Hepatocyte (in vitro differentiated cells): ENCODE measurements at regions not wholly inside any gene's neighbourhood (a gene's known extent, or its start where the extent isn't known, plus 50 kb on each side); places are given as distances from the start of the nearest gene placed in this dataset.

ENCODE experiments used
- CTCF ChIP-seq: fragments of 200-600 bp; sonication (generic); IDR thresholded peaks from 2 replicates; pipeline ENCODE4 v1.5.1; 2016; ENCODE audit warnings: antibody characterized with exemption, mild to moderate bottlenecking; ENCODE audit not compliant: poor library complexity
- EZH2 ChIP-seq: fragments of 200-600 bp; sonication (generic); IDR thresholded peaks from 2 replicates; pipeline ENCODE4 v1.6.1; 2016; ENCODE audit warnings: antibody characterized with exemption, mild to moderate bottlenecking, borderline replicate concordance
- EZH2phosphoT487 ChIP-seq: fragments of 200-600 bp; sonication (generic); IDR thresholded peaks from one replicate; pipeline ENCODE4 v1.6.1; 2018; ENCODE audit warnings: antibody characterized with exemption, mild to moderate bottlenecking, low read depth, moderate library complexity; ENCODE audit not compliant: unreplicated experiment, severe bottlenecking

- no peak for TF ChIP-seq CTCF
- TF ChIP-seq EZH2, result no peak
- TF ChIP-seq EZH2phosphoT487, result no peak
Observed at GRCh38 chr19:28264556-28264955, 948.4 kb downstream of the UQCRFS1 start.
